Lower leg skin (tissue), 3 donors: ENCODE measurements at regions not wholly inside any gene's neighbourhood (a gene's known extent, or its start where the extent isn't known, plus 50 kb on each side); places are given as distances from the start of the nearest gene placed in this dataset.

Experiments
- CTCF ChIP-seq, 3 donors: fragments of 450-650 bp; IDR thresholded peaks; one replicate each; pipeline ENCODE4 v1.5.1; 2016; ENCODE audit warnings: antibody characterized with exemption in 3 of 3, mild to moderate bottlenecking in 3 of 3, moderate library complexity in 2 of 3
- POLR2A ChIP-seq, 2 donors: fragments of 450-650 bp; IDR thresholded peaks; one replicate each; pipeline ENCODE4 v1.6.1; 2016 to 2017; ENCODE audit warnings: antibody characterized with exemption in 2 of 2, mild to moderate bottlenecking in 1 of 2, moderate library complexity in 1 of 2

- no peak for TF ChIP-seq CTCF (IDR thresholded peaks at IDR 0.05)
- TF ChIP-seq POLR2A (IDR thresholded peaks at IDR 0.05) = no peak
These were observed 314.1 kb downstream of the TCERG1L start for GRCh38 chr10:130997267-130998045.
